Heart left ventricle (tissue), 16 donors: ENCODE measurements at regions not wholly inside any gene's neighbourhood (a gene's known extent, or its start where the extent isn't known, plus 50 kb on each side); places are given as distances from the start of the nearest gene placed in this dataset.

Experiments
- ATAC-seq, 4 donors: fragments of 200-7000 bp; cut with Tn5 transposase; one replicate each; pipeline ENCODE4 v1.9.1; 2020 to 2022; ENCODE audit warnings: moderate library complexity in 4 of 4, mild to moderate bottlenecking in 3 of 4, moderate number of reproducible peaks in 1 of 4
- DNase-seq, 5 donors: peaks; one replicate each; pipeline ENCODE4 v3.0.0-alpha.2; 2020
- H3K27ac ChIP-seq, 12 donors: fragments of 200-600 bp; sonication (generic) in 4 of 12; one replicate each; pipeline versions ENCODE4 v1.5.0 to v1.8.0; 2016 to 2022; ENCODE audit warnings: mild to moderate bottlenecking in 2 of 12
- H3K27me3 ChIP-seq, 9 donors: fragments of 200-600 bp; sonication (generic) in 2 of 9; one replicate each; pipeline versions ENCODE4 v1.5.1 to v1.8.0; 2016 to 2022; ENCODE audit warnings: mild to moderate bottlenecking in 3 of 9
- H3K36me3 ChIP-seq, 9 donors: fragments of 200-600 bp; sonication (generic) in 2 of 9; one replicate each; pipeline versions ENCODE4 v1.5.0 to v1.8.0; 2018 to 2022; ENCODE audit warnings: mild to moderate bottlenecking in 2 of 9
- H3K4me1 ChIP-seq, 12 donors: fragments of 200-600 bp; sonication (generic) in 4 of 12; one replicate each; pipeline versions ENCODE4 v1.5.0 to v1.8.0; 2016 to 2022; ENCODE audit warnings: mild to moderate bottlenecking in 3 of 12
- H3K4me3 ChIP-seq, 12 donors: fragments of 200-600 bp; sonication (generic) in 4 of 12; one replicate each; pipeline versions ENCODE4 v1.5.0 to v1.8.0; 2017 to 2022; ENCODE audit warnings: mild to moderate bottlenecking in 9 of 12, moderate library complexity in 4 of 12
- H3K9me3 ChIP-seq, 12 donors: fragments of 200-600 bp; sonication (generic) in 4 of 12; one replicate each; pipeline versions ENCODE4 v1.5.0 to v1.8.0; 2016 to 2022; ENCODE audit warnings: mild to moderate bottlenecking in 1 of 12
- POLR2A ChIP-seq, 2 donors: fragments of 450-650 bp; IDR thresholded peaks; one replicate each; pipeline ENCODE4 v1.6.1; 2017; ENCODE audit warnings: antibody characterized with exemption in 2 of 2, mild to moderate bottlenecking in 2 of 2, moderate library complexity in 2 of 2
- WGBS, 4 donors: extraction: QIAGEN DNeasy Blood & Tissue Kit in 2 of 4; methylation state at CpG; one replicate each; pipeline versions ENCODE4 v1.1.5 to v1.1.7; 2013 to 2018; 5-methylcytosine and 5-hydroxymethylcytosine counted together
- intact Hi-C, 10 donors: fragments of 100-400 bp; cut with DNase I; formaldehyde crosslinking; loops; one replicate each; pipeline versions ENCODE4 v1.11.1 to v1.14.2; 2022
- TF ChIP-seq, protein P1 (sequence below), 12 donors: fragments of 200-600 bp; sonication (generic) in 4 of 12; IDR thresholded peaks; one replicate each; pipeline versions ENCODE4 v1.5.0 to v1.8.0; 2018 to 2022; ENCODE audit warnings: antibody characterized with exemption in 12 of 12, mild to moderate bottlenecking in 5 of 12
- donor health status: ischemic (EF 13 %, LVEDD 7.1; RV severe dilation, severe dysfunction).
- donor health status: healthy with polysubstance abuse.
- donor health status: DM: no; HTN: yes; CAD: no.
- donor health status: DM: no; HTN: no; CAD: no.
- donor health status: ischemic (EF 25% LVEDD 6.9; RV normal size, moderate dysfunction).
- donor health status: ischemic (EF 25% LVEDD 5.7; RV mildly dilated, moderate dysfunction).
- donor health status: healthy.
- donor health status: DM: yes; HTN: yes; CAD: no.
- donor health status: ischemic (EF 35%, LVEDD 5.7; RV mildly dilated, moderate dysfunction).
- donor health status: nonischemic (EF 11% LVEDD 7.7; RV severe dilation, severe dysfunction).
- donor health status: DM: yes; HTN: yes; CAD: no.
- donor health status: PGD.
- donor health status: ischemic (EF 29% LVEDD 5.4; RV normal size, mild dysfunction).
- donor health status: nonischemic (EF 23%, LVEDD 6.1; RV moderate dilation, normal function).

DNA sequence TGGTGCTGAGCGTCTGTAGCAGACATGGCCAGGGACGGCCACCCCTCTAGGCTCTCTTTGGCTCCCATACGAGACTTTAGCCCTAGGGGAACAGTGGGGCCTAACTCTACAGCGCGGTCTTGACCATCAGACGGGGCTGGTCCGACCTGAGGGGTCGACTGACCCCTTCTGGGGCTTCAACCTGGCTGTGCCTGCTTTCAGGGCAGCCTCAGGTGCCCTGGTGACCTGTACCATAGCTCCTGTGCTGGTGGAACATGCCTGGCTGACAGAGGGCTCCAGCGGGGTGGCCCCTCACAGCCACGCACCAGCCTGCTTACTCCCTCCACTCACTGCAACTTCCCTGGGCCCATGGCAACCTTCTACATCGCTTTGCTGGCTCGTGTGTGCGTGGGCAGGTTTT lies 423.4 kb upstream of the SEMA6A start:
- 83 to 91% (median 90%) methylated on average over 11 to 13 of the region's 13 CpGs for WGBS, 4 donors
- no peaks in the 10 kb centered on the region for H3K36me3 ChIP-seq
- intact Hi-C loops, result no loop called here
- H3K27ac ChIP-seq, result no peak overlapping the region
- no peaks in the 10 kb centered on the region for H3K27me3 ChIP-seq
- H3K4me1 ChIP-seq, result no peaks in the 10 kb centered on the region
- peaks cover 0 to 3% (median 0%) of the 10 kb centered on the region in 12 donors for H3K9me3 ChIP-seq
- DNase-seq (no peak), ATAC-seq (no peak)
- H3K4me3 ChIP-seq, result no peak overlapping the region
- no peak for TF ChIP-seq POLR2A (IDR thresholded peaks at IDR 0.05)
- TF ChIP-seq, protein P1, sequence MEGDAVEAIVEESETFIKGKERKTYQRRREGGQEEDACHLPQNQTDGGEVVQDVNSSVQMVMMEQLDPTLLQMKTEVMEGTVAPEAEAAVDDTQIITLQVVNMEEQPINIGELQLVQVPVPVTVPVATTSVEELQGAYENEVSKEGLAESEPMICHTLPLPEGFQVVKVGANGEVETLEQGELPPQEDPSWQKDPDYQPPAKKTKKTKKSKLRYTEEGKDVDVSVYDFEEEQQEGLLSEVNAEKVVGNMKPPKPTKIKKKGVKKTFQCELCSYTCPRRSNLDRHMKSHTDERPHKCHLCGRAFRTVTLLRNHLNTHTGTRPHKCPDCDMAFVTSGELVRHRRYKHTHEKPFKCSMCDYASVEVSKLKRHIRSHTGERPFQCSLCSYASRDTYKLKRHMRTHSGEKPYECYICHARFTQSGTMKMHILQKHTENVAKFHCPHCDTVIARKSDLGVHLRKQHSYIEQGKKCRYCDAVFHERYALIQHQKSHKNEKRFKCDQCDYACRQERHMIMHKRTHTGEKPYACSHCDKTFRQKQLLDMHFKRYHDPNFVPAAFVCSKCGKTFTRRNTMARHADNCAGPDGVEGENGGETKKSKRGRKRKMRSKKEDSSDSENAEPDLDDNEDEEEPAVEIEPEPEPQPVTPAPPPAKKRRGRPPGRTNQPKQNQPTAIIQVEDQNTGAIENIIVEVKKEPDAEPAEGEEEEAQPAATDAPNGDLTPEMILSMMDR (IDR thresholded peaks at IDR 0.05), result no peak

GRCh38 chr5:116992681-116993080 lies 418.1 kb upstream of the SEMA6A start:
- H3K4me1 ChIP-seq, result peaks cover 0 to 2% (median 0%) of the 10 kb centered on the region in 12 donors
- H3K27ac ChIP-seq, result no peak overlapping the region
- H3K27me3 ChIP-seq, result no peaks in the 10 kb centered on the region
- no peaks in the 10 kb centered on the region for H3K36me3 ChIP-seq
- H3K4me3 ChIP-seq, result no peak overlapping the region
- no peak for ATAC-seq
- no peaks in the 10 kb centered on the region for H3K9me3 ChIP-seq
- WGBS, 4 donors, result 71 to 81% (median 79%) methylated on average over 2 of the region's 2 CpGs
- no peak for TF ChIP-seq POLR2A (IDR thresholded peaks at IDR 0.05)
- TF ChIP-seq, protein P1 (IDR thresholded peaks at IDR 0.05), result no peak
- intact Hi-C loops, result no loop called here
- no peak for DNase-seq

- H3K36me3 ChIP-seq, result no peaks in the 10 kb centered on the region
- intact Hi-C loops, result no loop called here
- H3K27me3 ChIP-seq, result no peaks in the 10 kb centered on the region
- WGBS, 4 donors, result 74 to 82% (median 78%) methylated on average over 3 of the region's 3 CpGs
- no peak for TF ChIP-seq POLR2A (IDR thresholded peaks at IDR 0.05)
- TF ChIP-seq, protein P1 (IDR thresholded peaks at IDR 0.05), result no peak
- DNase-seq (no peak), ATAC-seq (no peak)
- H3K4me3 ChIP-seq, result no peak overlapping the region
- peaks cover 0 to 2% (median 0%) of the 10 kb centered on the region in 12 donors for H3K4me1 ChIP-seq
- H3K27ac ChIP-seq, result no peak overlapping the region
- peaks cover 0 to 4% (median 0%) of the 10 kb centered on the region in 12 donors for H3K9me3 ChIP-seq
These were observed 415.4 kb upstream of the SEMA6A start for GRCh38 chr5:116989995-116990394.

GRCh38 chr5:116982035-116982434 lies 407.4 kb upstream of the SEMA6A start:
- no peak for ATAC-seq

More at GRCh38 chr5:116982035-116982434, 407.4 kb upstream of the SEMA6A start:
- no peak overlapping the region for H3K4me3 ChIP-seq
- H3K27ac ChIP-seq, result no peak overlapping the region
- TF ChIP-seq POLR2A (IDR thresholded peaks at IDR 0.05), result no peak
- TF ChIP-seq, protein P1 (IDR thresholded peaks at IDR 0.05), result no peak
- no peaks in the 10 kb centered on the region for H3K4me1 ChIP-seq
- 85 to 90% (median 88%) methylated on average over 6 of the region's 6 CpGs for WGBS, 4 donors
- DNase-seq, result no peak
- peaks cover 0 to 4% (median 0%) of the 10 kb centered on the region in 12 donors for H3K9me3 ChIP-seq
- no peaks in the 10 kb centered on the region for H3K27me3 ChIP-seq
- no peaks in the 10 kb centered on the region for H3K36me3 ChIP-seq
- intact Hi-C loops, result no loop called here
